GM21423 (cell line): ENCODE measurements at regions not wholly inside any gene's neighbourhood (a gene's known extent, or its start where the extent isn't known, plus 50 kb on each side); places are given as distances from the start of the nearest gene placed in this dataset.
"Not testable (repeated sequence)": the region's sequence is repeated elsewhere in the genome, so short reads cannot be mapped to it uniquely, and the experiment has no call there.

ENCODE experiments used
- ATAC-seq: cut with Tn5 transposase; IDR thresholded peaks from one replicate; pipeline ENCODE4 v1.9.1; 2021; ENCODE audit warnings: mild to moderate bottlenecking, moderate library complexity; ENCODE audit not compliant: unreplicated experiment

- no peak for ATAC-seq
These were observed 137.3 kb upstream of the FAM78B start for GRCh38 chr1:166304131-166304530.

GRCh38 chr1:166305371-166305770, 138.6 kb upstream of the FAM78B start:
- ATAC-seq = no peak

- no peak for ATAC-seq
These were observed 140.7 kb upstream of the FAM78B start for GRCh38 chr1:166307261-166308188.

DNA sequence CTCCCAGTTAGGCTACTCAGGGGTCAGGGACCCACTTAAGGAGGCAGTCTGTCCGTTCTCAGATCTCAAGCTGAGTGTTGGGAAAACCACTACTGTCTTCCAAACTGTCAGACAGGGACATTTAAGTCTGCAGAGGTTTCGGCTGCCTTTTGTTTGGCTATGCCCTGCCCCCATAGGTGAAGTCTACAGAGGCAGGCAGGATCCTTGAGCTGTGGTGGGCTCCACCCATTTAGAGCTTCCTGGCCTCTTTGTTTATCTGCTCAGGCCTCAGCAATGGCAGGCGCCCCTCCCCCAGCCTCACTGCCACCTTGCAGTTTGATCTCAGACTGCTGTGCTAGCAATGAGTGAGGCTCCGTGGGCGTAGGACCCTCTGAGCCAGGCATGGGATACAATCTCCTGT, 149.5 kb upstream of the FAM78B start:
- ATAC-seq = not testable (repeated sequence)

- no peak for ATAC-seq
These were observed 155.7 kb upstream of the FAM78B start for GRCh38 chr1:166322470-166322869.

DNA sequence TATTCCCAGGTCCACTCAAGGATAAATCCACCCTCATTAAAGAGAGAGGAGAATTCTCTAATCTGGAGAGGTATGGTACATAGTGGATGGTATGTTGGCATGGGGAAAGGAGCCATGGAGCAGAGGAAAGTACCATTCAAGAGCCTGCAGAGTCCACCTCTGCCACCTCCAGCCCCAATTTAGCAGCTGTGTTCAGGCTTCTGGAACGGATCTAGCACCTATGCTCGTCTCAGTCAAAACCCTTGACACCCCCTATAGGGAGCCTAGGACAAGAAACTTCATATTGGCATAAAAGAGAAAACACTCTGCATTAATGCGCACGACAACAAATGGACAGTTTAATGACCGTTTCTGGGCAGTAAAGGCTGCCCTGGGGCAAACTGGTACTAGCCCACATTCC, 161.1 kb upstream of the FAM78B start:
- ATAC-seq = no peak

DNA sequence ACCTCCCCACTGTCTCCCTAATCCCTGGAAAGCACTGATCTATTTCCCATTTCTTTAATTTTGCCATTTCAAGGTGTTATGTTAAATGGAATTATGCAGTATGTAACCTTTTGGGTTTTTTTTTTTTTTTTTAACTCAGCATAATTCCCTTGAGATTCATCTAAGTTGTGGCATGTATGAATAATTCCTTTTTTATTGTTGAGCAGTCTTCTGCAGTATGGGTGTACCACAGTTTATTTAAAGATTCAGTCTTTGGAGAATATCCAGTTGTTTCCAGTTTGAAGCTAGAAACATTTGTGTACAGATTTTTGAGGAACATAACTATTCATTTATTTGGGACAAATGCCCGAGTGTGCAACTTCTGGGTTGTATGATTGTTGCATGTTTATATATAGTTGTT, 162.2 kb upstream of the FAM78B start:
- ATAC-seq = no peak

GRCh38 chr1:166330096-166330495, 163.3 kb upstream of the FAM78B start:
- no peak for ATAC-seq

DNA sequence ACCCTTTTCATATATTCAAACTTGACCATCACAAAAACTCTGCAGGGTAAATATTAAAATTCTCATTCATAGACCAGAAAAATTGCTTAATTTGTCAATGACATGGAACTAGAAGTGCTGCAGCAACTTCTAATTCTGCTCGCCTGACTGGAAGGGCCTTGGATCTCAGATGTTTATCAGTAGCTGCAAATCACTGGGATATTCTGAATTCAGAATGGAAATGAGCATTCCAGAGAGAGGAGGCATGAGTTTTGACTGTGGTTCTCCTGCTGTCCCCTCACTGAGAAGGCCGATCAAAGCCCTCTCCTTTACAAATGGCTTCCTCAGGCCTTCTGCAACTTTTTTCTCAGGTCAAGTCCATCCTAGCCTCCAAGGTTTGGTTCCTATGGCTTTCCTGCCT, 171.3 kb upstream of the FAM78B start:
- ATAC-seq = no peak

GRCh38 chr1:166340709-166341108, 173.9 kb upstream of the FAM78B start:
- no peak for ATAC-seq

DNA sequence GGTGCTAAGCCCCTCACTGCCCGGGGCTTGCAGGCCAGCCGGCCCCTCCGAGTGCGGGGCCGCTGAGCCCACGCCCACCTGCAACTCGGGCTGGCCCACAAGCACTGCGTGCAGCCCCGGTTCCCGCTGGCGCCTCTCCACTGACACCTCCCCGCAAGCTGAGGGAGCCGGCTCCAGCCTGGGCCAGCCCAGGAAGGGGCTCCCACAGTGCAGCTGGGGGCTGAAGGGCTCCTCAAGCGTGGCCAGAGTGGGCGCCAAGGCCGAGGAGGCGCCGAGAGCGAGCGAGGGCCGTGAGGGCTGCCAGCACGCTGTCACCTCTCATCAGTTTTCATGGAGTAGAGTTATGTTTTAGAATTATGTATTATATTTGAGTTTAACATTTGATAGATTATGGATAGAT, 176.5 kb upstream of the FAM78B start:
- ATAC-seq = no peak

- ATAC-seq = no peak
These were observed 183.7 kb upstream of the FAM78B start for GRCh38 chr1:166350490-166350889.

DNA sequence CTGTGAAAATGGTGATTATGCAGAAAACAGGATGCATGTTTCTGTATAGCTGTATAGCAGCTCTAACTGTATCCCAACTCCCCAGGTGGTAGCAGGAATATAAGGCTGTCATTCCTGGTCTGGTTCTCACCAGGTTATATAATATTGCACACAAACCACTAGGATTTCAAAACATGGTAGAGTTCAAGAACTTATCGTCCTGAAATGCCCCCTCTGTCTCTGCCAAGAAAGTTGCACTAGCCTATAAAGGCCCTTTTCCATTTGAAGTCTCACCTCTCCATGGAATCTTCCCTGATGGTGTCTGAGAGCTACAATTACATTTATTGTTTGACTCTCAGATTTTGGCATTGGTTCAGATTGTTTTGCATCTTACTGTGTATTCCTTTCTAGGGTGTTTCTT, 184.9 kb upstream of the FAM78B start:
- no peak for ATAC-seq

DNA sequence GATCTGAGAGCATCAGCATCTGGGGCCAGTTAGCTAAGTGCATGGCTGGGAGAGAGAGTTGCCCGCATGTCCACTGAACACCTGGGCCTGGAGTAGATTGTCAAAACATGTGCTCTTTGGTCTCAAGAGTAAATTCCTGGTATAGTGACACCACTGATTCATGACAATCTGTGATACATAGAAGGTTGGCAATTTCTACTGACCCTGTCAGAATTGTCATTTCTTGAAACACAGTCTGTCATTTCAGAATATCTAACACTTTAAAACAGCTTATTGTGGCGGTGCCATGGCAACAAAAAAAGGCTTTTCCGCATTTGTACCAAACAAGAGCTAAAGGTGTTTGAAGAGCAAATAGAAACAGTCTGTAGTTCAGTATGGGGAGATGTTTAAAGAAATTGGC, 186.4 kb upstream of the FAM78B start:
- no peak for ATAC-seq

DNA sequence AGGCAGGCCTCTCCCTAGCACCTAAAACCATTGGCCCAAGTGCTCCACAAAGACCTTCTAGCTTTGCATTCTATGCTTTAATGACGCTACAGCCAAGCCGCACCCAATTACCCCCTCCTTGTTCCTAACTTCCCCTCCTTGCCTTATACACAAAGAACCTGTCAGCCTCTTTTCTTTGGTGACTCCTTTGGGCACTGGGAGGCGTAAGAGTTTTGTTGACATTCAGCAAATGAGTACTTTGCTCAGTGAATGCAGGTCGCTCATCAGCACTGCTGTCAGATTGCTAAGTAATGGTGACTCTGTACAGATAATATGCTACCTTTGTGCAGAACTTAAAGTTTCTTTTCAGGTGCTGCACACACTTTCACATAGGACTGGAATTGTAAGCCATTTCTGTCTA, 187.6 kb upstream of the FAM78B start:
- ATAC-seq = no peak

DNA sequence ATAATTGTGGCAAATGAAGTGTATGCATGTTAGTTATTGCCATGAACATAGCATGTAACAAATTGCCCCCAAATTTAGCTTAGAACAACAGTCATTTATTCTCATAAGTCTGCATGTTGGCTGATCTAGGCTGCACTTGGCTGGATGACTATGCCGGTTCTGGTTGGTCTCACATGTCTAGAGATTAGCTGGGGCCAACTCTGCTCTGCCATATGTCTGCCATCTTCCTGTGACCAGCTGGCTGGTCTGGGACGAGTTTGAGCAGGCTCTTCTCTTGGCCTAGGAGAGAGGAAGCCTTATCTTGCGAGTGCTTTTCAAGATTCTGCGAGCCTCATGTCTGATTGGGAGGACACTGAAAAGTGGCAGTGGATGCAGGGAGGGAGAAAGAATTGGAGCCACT, 198.3 kb upstream of the FAM78B start:
- ATAC-seq = no peak

DNA sequence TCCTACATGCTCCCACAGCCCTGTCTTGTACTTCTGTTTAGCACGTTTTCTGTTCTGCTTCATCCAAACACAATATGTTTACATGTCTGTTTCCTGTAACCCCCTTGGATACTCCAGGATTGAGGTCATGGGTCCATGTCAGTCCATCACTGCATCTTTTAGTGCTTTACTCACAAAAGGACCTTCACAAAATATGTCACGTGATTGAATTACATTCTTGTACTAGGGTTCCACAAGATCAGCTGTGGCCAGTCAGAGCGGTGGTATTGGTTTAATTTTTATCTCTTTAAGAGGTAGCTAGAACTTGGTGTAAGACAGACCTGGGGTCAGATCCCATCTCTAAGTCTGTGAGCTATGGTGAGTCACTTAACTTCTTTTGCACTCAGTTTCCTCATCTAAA, 201.2 kb upstream of the FAM78B start:
- no peak for ATAC-seq

DNA sequence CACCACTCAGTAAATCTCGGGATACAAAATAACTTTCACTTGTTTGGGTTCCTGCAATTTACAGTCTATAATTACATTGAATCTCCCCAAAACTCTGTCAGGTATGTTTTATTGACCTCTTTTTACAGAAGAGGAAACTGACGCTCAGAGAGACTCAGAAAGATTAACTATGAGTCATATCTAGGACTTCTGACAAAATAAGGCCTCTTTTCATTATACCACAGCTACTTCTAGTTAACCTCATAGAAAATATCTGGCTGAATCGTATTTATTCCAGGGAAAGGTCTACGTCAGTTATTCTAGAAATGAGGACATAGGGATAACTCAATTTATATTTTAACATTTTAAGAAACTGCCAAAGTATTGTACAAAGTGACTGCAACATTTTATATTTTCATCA, 211.1 kb upstream of the FAM78B start:
- ATAC-seq = no peak

GRCh38 chr1:166378805-166379204, 212.0 kb upstream of the FAM78B start:
- no peak for ATAC-seq

DNA sequence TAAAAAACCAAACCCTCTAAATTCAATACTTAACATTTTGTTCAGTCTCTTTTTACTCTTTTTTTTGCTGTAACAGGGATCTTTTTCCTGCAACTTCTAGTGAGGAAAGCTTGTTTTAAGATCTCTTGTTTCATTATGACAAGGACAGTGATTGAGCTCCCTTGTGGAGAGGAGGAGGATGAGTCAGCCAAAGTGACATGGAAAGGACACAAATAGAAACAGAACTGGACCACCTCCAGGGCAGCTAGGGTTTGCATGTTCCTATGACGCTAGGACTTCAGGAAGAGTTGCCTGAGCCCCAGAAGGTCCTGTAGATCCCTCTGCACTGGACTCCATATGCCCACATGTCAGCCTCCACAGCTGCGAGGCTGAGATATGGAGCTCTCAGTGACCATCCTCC, 212.6 kb upstream of the FAM78B start:
- no peak for ATAC-seq

DNA sequence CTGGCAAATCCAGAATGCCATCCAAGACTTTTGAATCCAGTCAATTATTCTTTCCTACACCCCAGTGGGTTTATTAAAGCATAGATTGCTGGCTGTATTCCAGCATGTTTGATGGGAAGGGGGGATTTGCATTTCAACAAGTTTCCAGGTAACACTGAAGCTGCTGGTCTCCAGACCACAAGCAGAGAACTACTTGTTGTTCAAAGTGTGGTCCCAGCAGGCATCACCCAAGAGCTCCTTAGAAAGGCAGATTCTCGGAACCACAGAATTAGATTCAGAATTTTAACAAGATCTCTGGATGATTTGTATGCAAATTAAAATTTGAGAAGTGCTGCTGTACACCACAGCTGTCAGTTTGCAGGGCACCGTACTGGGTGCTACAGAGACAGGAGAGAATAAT, 216.3 kb upstream of the FAM78B start:
- no peak for ATAC-seq

DNA sequence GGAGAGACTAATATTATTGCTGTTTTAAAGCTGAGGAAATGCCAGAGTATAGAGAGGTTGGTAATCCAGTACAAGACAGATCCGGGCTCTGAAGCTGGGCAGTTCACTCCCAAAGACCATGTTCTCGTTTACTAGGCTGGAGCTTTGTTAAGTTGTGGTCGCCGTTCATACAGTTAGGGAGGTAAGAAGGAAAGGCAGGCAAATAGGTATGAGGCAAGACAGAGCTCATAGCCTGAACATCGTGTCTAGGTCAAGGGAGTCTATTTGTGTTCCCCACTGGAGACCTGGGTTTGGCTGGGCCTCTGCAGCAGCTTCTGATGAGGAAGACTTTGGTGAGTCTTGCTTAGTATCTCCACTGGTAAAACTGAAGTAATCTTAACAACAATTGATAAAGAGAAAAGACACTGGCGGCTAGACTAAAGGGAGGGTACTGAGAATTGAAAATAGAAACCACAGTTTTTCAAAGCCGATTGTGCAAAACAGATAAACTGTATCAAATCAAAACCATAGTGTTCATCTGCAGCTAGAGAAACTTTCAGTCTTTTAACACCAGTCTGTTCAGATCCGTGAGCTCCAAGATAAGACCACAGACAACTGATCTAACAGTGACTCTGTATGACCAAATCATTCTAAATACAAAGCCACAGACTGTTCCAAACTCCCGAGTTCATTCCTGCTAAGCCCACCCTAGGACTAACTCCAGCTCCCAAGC, 217.0 kb upstream of the FAM78B start:
- ATAC-seq = no peak
